ENCODE measurements at regions not wholly inside any gene's neighbourhood (a gene's known extent, or its start where the extent isn't known, plus 50 kb on each side); places are given as distances from the start of the nearest gene placed in this dataset.

- Histone ChIP-seq H3K27ac (ENCODE audit: insufficient read depth, low read depth, low read length) (no peak overlapping the region), H3K9me1 (replicated peaks; ENCODE audit: control insufficient read depth, extremely low read depth, insufficient read depth, low read length) (no peaks in the 10 kb centered on the region), H3K9ac (replicated peaks; ENCODE audit: extremely low read depth, insufficient read depth, low read length) (no peak overlapping the region), H2AFZ (ENCODE audit: low read depth, low read length) (no peak overlapping the region), H3K27me3 (ENCODE audit: control insufficient read depth in 2 of 2, insufficient read depth in 2 of 2, low read length in 2 of 2) (no peaks in the 10 kb centered on the region), H3K4me2 (ENCODE audit: insufficient read depth, low read length) (no peak overlapping the region), H3K79me2 (ENCODE audit: control insufficient read depth, insufficient read depth, low read length) (no peaks in the 10 kb centered on the region), H3K4me3 (replicated peaks in 1 of 3; ENCODE audit: insufficient read depth in 1 of 3, low read depth in 1 of 3, low read length in 3 of 3) (no peak overlapping the region), H3K4me1 (ENCODE audit: control insufficient read depth, extremely low read depth, insufficient read depth, low read length) (no peaks in the 10 kb centered on the region), H4K20me1 (replicated peaks; ENCODE audit: control insufficient read depth, extremely low read depth, insufficient read depth, low read length) (no peaks in the 10 kb centered on the region), H3K36me3 (ENCODE audit: control insufficient read depth in 2 of 2, extremely low read depth in 1 of 2, insufficient read depth in 2 of 2, low read length in 2 of 2) (no peaks in the 10 kb centered on the region), H3K9me3 (replicated peaks; ENCODE audit: control insufficient read depth, insufficient read depth, low read length) (peaks cover 14% of the 10 kb centered on the region)
- dilution Hi-C loops (cut with MboI; ENCODE audit: extremely low pct_ligation_motif_present, low sequenced_read_pairs) (no loop called here), intact Hi-C loops (cut with micrococcal nuclease) (no loop called here)
- FAIRE-seq (no peak), DNase-seq (ENCODE audit: low read depth, low spot score) (no peak)
- ChIA-PET POLR2A (no interaction called here), CTCF (no interaction called here)
- TF ChIP-seq POLR2AphosphoS5 (IDR thresholded peaks at IDR 0.05; ENCODE audit: insufficient read depth, low read depth, low read length) (no peak), MAX (IDR thresholded peaks at IDR 0.05; ENCODE audit: insufficient read depth, insufficient read length) (no peak), FOS (IDR thresholded peaks at IDR 0.05; ENCODE audit: borderline replicate concordance, insufficient read depth, low read length) (no peak), MYC (IDR thresholded peaks at IDR 0.05; ENCODE audit: low read depth, low read length) (no peak), EZH2 (IDR thresholded peaks at IDR 0.05; ENCODE audit: borderline replicate concordance, low read depth, low read length, severe bottlenecking) (no peak), CTCF (IDR thresholded peaks at IDR 0.05; ENCODE audit: extremely low read depth in 1 of 2, insufficient read depth in 1 of 2, low read depth in 1 of 2, low read length in 2 of 2) (no peak), JUN (IDR thresholded peaks at IDR 0.05; ENCODE audit: borderline replicate concordance, insufficient read depth, insufficient read length, low read depth) (no peak), POLR2A (IDR thresholded peaks at IDR 0.05; ENCODE audit: low read depth, low read length) (no peak), GATA2 (IDR thresholded peaks at IDR 0.05; ENCODE audit: insufficient read depth, insufficient read length, low read depth, low read length) (no peak)
- no TSS peak for BruUV-seq (replicated peaks)
Measured at GRCh38 chr2:128836559-128837100, 518.0 kb upstream of the HS6ST1 start.
